VCaP (cell line): ENCODE measurements at regions not wholly inside any gene's neighbourhood (a gene's known extent, or its start where the extent isn't known, plus 50 kb on each side); places are given as distances from the start of the nearest gene placed in this dataset.

ENCODE experiments used
- H3K27ac ChIP-seq: fragments of 450-650 bp; 2 replicates; pipeline ENCODE4 v1.5.1; 2017
- CTCF ChIP-seq: fragments of 450-650 bp; conservative IDR thresholded peaks from 2 replicates; pipeline ENCODE4 v1.5.1; 2017; ENCODE audit warnings: mild to moderate bottlenecking, moderate library complexity

DNA sequence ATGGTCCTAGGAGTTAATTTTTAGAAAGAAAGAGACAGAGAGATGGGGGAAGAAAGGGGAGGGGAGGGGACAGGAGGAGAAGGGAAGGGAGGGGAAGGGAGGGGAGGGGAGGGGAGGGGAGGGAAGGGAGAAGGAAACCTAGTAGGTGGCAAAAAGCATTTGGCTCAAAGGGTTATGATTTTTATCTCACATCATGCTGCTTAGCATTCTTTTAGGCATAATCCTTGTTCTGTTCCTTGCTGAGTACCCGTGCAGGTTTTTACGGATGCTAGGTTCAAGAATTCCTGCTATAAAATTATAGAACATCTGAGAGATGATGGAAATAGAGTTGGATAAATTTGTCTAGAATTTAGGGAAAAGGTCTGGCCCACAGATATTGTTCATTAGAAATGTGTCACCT lies 132.4 kb upstream of the PRSS1 start:
- no peak overlapping the region for H3K27ac ChIP-seq
- no peak for TF ChIP-seq CTCF

GRCh38 chr7:142616121-142616643 lies 133.1 kb upstream of the PRSS1 start:
- H3K27ac ChIP-seq = no peak overlapping the region
- TF ChIP-seq CTCF = no peak

DNA sequence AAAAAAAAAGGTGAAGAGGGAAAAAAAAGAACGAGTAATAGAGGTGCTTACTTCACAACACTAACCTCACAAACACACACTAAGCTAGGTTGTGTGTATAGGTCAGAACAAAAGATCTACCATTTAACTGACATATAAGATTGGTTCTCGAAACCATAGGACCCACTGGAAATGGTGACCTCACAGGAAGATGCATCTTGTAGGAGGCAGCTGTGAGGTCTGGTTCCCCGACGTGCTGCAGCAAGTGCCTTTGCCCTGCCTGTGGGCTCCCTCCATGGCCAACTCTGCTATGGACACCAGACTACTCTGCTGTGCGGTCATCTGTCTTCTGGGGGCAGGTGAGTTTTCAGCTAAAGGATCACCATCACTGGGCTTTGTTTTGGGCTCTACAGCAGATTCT lies 133.8 kb upstream of the PRSS1 start:
- H3K27ac ChIP-seq = no peak overlapping the region
- no peak for TF ChIP-seq CTCF

GRCh38 chr7:142614116-142614515 lies 135.2 kb upstream of the PRSS1 start:
- H3K27ac ChIP-seq = no peak overlapping the region
- no peak for TF ChIP-seq CTCF

- H3K27ac ChIP-seq = no peak overlapping the region
- TF ChIP-seq CTCF = no peak
Measured at GRCh38 chr7:142612237-142612881, 136.9 kb upstream of the PRSS1 start.

GRCh38 chr7:142611566-142612236 lies 137.6 kb upstream of the PRSS1 start:
- H3K27ac ChIP-seq = no peak overlapping the region
- no peak for TF ChIP-seq CTCF

DNA sequence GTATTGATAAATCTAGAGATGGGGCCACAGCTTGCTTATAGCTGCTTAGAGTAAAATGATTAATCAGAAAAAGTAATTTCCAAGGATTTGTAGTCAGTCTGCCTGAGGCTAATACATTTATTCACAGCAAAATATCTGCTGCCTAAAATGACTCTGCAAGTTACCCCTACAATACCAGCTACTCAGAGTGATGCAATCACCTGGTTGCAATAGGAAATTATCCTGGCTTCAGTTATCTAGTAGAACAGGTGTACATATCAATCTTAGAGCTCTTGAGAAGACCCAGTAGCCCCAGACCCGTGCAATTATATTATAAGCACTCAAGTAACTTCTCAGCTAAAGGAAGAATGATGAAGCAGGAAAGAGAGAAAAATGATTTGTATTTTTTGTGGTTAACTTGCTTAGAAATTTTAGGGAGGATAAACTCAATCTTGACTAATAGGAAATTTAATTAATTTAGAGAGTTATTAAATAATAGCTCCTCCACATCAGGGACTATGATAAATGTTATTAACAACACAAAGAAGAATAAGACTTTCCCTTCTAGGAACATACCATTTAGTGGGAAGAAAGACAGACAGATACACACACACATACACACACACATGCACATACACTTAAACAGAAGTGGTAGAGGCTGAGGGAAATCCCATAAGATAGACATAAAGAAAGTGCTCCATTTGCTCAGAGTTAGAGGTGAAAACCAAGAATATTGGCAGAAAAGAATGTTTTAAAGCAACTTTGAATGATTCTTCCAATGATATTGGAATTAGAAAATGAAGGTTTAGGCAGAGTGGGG lies 140.4 kb upstream of the PRSS1 start:
- no peak for TF ChIP-seq CTCF
- H3K27ac ChIP-seq = no peak overlapping the region
